ENCODE measurements at regions not wholly inside any gene's neighbourhood (a gene's known extent, or its start where the extent isn't known, plus 50 kb on each side); places are given as distances from the start of the nearest gene placed in this dataset.
"Not testable (repeated sequence)": the region's sequence is repeated elsewhere in the genome, so short reads cannot be mapped to it uniquely, and the experiment has no call there.

DNA sequence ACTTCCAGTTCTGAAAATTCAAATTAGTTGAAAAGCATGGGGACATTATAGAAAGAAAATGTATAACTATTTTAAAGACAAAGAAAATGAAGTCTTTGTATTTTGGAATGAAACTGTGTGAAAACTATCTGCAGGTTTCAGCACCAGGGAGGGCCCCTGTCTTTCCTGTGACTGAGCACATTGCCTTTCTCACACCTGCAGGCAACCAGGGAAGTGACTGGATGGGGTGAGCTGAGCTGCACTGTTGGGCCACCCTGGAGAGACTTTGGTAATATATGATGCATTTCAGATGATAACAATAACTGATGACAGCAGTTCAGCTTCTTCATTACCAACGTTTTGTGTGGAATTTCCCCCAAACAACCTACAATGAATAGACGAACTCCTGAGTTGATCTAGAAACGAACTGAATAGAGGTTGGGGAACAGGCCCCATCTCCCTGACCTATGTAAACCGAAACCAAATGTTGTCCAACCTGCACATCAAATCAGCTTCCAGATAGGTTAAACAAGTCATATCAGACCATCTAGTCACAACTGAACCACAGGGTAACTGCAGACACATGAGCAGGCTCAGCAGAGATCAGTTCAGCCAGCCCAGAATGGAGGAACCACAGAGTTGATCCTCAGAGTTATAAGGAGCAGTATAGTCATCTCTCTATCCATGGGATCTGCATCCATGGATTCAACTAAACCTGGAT is 1402.2 kb downstream of the RPIA start:
- not testable (repeated sequence) for DNase-seq

DNA sequence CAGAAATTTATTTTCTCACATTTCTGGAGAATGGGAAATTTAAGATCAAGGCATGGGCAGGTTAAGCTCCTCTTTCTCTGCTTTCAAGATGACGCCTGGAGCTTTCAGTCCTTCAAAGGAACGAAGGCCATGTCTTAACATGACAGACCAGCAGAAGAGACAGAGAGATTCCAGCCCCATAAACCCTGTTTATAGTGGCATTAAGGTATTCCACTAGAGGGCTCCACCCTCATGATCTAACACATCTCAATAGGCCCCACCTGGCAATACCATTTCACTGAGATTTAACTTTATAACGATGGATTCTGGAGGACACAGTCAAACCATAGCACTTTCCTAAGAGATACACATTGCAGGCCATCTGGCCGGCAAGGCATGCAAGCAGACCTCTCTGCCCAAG is 1406.1 kb downstream of the RPIA start:
- not testable (repeated sequence) for DNase-seq

DNA sequence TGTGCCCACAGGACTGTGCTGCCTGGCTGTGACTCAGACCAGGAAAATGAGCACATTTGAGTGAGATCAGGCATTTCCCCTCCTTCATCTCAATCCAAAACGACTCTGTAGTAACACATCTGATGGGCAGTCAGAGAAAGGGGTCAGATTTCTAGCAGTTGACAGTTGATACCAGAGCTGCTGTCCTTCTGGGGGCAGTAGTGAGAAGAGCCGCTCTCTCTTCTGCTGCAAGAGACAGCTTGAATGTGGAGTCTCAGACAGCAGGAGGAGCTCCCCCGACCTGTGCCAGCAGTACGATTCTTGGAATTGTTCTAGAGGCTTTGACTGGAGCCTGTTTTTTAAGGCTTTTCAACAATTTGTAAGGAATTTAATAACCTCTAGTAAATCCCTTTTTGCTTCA is 1413.7 kb downstream of the RPIA start:
- DNase-seq: not testable (repeated sequence)

DNA sequence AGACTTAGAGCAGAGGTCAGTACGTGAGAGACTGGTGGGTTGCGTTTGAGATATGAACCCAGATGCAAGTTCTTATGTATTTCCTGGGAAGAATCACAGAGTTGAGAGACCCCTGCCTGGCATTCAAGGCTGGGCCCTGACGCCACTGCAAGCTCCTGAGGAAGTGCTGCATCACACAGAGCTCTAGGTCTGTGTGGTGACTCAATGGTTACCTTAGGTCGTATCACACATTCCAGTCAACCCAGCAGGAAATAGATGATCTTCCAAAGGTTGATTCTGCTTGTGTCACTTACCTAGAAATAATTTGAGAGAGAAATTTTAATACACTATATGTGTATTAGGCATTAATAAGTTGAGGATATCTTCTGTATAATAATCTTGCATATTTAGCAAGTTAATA is 1431.9 kb downstream of the RPIA start:
- not testable (repeated sequence) for DNase-seq

DNA sequence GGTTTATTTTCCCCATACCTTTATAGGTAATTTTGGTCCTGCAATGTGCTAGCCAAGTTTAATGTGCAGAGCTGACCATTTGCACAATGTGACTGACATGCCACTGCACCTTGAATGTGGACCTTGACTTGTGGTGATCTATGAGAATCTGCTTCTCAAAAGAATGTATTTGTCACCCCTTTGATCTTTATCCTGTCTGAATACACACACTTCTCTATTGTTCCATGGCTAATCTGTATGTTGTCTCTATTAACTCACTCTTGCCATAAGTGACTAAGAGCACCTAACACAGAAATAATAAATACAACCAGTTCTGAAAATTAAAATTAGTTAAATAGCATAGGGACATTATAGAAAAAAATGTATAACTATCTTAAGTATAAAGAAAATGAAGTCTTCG is 1447.6 kb downstream of the RPIA start:
- not testable (repeated sequence) for DNase-seq

DNA sequence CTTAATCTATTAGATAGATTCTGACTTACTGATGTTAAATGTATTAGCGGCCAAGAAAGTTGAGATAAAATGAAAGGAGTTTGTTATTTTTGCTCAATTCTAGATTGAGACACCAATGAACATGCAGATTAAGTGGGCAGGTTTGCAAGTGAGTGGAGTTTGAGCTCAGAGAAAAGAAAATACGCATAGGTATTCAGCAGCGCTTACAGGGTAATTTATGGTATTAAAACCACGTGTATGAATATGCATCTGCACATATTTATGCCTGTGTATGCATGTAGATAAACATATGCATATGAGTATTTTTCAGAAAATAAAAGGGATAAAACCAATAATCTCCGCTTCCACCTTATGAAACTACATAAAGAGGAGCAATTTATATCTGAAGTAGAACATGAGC is 1450.1 kb downstream of the RPIA start:
- not testable (repeated sequence) for DNase-seq

DNA sequence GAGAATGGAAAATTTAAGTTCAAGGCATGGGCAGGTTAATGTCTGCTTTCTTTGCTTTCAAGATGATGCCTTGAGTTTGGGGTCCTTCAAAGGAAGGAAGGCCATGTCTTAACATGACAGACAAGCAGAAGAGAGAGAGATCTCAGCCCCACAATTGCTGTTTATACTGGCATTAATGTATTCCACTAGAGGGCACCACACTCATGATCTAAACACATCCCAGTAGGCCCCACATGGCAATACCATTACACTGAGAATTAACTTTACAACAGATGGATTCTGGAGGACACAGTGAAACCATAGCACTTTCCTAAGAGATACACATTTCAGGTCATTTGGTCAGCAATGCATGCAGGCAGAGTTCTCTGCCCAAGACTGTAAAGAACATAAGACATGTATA is 1460.3 kb downstream of the RPIA start:
- DNase-seq: not testable (repeated sequence)

DNA sequence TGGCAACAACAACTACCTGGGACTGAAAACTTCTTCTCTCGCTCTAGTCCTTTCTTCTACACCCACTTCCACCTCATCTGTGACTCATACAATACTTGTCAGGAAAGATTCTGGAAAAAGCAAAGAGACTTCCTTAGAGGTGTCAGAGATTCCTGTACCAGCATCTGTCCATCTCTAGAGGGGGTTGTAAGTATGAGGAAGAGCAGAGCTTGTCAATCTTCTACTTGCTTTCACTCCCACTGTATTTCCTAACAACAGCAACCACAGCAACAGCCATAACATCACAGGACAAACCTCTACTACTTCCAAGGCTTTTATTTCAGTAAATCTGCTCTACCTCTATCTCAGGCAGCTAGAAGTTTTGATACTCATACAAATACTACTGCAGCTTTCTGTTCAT is 1479.5 kb downstream of the RPIA start:
- DNase-seq: not testable (repeated sequence)

DNA sequence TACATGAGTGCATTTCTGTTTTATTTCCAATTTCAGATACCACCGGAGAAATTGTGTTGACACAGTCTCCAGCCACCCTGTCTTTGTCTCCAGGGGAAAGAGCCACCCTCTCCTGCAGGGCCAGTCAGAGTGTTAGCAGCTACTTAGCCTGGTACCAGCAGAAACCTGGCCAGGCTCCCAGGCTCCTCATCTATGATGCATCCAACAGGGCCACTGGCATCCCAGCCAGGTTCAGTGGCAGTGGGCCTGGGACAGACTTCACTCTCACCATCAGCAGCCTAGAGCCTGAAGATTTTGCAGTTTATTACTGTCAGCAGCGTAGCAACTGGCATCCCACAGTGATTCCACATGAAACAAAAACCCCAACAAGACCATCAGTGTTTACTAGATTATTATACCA is 1481.6 kb downstream of the RPIA start:
- not testable (repeated sequence) for DNase-seq

DNA sequence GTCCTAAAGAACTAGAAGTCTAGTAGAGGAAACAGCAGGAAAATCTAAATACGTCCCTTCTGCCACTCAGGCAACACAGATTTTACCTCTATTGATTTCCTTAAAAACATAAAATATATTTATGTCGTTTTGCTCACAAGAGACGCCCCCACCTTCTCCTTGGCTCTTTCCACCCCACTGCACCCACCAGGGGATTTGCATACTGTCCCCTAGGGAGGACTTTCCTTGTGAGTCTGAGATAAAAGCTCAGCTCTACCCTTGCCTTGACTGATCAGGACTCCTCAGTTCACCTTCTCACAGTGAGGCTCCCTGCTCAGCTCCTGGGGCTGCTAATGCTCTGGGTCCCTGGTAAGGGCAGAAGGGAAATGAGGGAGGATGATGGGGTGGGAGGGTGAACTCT is 1488.1 kb downstream of the RPIA start:
- DNase-seq: not testable (repeated sequence)

DNA sequence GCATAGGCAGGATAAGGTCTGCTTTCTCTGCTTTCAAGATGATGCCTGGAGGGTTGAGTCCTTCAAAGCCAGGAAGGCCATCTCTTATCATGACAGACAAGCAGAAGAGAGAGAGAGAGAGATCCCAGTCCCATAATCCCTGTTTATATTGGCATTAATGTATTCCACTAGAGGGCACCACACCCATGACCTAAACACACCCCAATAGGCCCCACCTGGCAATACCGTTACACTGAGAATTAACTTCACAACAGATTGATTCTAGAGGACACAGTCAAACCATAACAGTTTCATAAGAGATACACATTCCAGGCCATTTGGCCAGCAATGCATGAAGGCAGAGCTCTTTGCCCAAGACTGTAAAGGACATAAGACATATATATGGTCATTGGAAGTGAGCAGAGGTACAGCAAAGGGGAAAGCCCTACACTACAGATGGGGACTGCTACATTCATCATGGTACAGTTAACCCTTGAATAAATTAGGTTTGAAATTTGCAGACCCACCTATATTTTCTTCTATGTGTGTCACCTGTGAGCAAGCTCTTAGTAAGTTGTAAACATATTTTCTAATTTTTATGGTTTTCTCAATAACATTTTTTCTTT is 1516.1 kb downstream of the RPIA start:
- no peak for DNase-seq

DNA sequence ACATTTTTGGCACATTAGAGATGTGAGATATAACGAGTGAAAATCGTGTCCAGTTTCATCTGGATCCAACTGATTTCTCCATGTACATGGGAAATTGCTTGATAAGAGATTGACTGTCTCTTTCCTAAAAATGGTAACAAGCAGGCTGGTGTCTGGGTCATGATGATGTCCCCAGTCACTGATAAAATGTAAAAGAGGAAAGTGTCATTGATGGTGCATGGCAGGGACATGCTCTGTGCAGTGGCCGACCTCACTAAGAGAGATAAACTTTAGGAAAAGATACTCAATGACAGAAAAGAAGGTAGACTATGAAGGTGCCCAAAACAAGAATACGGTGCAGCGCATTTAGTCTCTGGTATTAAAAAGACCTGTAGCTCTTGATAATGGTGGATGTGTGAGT is 1517.5 kb downstream of the RPIA start:
- no peak for DNase-seq

DNA sequence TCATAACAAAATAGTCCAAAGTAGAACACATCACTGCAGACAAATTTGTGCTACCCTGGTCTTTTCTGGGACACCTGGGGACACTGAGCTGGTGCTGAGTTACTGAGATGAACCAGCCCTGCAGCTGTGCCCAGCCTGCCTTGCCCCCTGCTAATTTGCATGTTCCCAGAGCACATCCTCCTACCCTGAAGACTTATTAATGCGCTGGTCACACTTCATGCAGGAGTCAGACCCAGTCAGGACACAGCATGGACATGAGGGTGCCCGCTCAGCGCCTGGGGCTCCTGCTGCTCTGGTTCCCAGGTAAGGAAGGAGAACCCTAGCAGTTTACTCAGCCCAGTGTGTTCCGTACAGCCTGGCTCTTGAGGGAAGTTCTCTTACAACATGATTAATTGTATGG is 1518.3 kb downstream of the RPIA start:
- no peak for DNase-seq

DNA sequence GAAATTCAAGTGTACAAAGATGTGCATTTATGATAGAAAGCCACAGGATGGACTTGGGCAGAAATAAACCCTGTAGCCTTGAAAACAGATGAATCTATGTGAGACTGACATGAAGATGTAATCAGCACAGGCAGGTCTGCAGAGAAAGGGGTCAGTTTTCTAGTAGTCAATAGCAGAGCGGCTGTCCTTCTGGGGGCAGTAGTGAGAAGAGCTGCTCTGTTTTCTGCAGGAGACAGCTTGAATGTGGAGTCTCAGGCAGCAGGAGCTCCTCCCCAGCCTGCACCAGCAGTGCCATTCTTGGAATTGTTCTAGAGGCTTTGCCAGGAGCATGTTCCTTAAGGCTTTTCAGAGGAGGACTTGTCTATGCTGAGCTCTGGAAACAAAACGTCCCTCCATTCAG is 1524.4 kb downstream of the RPIA start:
- not testable (repeated sequence) for DNase-seq

DNA sequence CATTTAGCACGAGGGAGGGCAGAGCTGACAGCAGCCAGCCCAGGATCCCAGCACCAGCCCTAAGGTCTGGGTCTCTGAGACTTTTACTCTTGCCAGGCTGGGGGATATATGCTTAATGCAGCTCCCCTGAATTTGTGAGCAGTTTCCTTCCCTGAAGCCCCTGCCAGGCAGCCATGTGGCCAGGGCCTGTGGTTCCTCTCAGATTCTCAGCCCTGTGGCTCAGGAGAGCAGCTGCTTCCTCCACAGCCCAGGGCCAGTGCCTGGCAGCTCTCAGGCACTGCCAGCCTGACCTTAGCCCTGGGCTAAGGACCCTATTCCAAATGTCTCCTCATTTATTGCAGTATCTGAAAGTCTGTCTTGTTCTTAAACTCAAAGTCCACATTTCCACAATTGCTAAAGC is 1525.3 kb downstream of the RPIA start:
- DNase-seq: not testable (repeated sequence)

DNA sequence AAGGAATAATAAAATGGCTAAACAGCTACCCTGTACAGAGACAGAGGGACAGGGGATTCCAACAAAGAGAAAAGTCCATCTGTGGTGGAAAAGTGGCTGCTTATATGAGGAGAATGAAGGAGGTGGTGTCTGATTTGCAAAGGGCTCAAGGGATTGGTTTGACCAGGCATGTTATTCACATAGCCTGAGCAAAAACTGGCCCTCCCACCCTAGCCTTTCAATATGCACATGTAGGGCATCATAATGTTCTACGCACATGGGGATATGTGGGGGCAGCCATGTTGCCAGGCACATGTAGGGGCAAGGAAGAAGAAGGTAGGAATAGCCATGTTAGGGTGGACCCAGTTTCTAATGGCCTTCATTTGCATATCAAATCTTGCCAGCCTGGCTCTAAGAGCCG is 1527.1 kb downstream of the RPIA start:
- DNase-seq: not testable (repeated sequence)

DNA sequence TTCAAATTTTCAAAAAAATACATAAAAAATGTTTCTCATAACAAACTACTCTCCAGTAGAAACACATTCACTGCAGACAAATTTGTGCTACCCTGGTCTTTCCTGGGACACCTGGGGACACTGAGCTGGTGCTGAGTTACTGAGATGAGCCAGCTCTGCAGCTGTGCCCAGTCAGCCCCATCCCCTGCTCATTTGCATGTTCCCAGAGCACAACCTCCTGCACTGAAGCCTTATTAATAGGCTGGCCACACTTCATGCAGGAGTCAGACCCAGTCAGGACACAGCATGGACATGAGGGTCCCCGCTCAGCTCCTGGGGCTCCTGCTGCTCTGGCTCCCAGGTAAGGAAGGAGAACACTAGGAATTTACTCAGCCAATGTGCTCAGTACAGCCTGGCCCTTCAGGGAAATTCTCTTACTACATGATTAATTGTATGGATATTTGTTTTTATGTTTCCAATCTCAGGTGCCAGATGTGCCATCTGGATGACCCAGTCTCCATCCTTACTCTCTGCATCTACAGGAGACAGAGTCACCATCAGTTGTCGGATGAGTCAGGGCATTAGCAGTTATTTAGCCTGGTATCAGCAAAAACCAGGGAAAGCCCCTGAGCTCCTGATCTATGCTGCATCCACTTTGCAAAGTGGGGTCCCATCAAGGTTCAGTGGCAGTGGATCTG is 1529.3 kb downstream of the RPIA start:
- DNase-seq: not testable (repeated sequence)

DNA sequence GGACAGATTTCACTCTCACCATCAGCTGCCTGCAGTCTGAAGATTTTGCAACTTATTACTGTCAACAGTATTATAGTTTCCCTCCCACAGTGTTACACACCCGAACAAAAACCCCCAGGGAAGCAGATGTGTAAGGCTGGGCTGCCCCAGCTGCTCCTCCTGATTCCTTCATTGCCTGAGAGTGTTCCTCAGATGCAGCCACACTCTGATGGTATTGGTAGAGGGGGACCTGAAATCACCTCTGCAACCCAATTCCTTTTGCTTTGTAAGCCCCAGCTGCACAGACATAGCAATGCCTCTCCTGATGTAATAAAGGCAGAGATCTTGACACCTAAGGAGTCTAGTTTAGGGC is 1529.8 kb downstream of the RPIA start:
- DNase-seq: no peak

DNA sequence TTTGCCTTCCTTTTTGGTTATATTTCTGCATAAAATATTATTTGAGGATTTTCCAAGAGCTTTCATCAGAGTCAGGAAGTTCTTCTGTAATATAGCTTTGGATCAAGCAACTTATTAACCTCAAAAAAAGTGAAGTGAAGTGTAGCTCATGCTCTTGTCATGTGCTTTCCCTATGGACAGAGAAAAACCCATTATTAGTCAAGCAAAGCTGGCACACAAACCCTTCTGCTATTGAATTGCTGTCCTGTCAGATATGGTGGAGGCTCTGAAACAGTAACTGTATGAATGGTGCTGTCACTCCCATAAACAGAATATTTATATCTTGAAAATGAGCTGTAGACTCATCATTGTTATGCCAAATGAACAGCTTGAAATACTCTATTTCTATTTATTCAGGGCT is 1533.3 kb downstream of the RPIA start:
- DNase-seq: not testable (repeated sequence)

DNA sequence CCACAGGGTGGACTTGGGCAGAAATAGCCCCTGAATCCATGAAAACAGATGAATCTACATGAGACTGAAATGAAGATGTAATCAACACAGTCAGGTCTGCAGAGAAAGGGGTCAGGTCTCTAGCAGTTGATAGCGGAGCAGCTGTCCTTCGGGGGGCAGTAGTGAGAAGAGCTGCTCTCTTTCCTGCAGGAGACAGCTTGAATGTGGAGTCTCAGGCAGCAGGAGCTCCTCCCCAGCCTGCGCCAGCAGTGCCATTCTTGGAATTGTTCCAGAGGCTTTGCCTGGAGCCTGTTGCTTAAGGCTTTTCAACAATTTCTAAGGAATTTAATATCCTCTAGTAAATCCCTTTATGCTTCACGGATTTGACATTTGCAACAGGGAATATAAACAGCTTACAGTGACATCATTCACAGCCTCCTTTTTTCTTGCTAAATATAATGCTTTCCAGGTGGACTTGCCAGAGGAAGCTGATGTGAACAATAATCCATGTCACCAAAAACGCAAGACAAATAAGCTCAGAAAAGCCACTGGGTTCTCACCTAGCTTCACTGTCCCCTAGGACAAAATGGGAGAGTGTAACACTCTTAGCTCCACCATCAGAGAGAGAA is 1535.1 kb downstream of the RPIA start:
- not testable (repeated sequence) for DNase-seq

DNA sequence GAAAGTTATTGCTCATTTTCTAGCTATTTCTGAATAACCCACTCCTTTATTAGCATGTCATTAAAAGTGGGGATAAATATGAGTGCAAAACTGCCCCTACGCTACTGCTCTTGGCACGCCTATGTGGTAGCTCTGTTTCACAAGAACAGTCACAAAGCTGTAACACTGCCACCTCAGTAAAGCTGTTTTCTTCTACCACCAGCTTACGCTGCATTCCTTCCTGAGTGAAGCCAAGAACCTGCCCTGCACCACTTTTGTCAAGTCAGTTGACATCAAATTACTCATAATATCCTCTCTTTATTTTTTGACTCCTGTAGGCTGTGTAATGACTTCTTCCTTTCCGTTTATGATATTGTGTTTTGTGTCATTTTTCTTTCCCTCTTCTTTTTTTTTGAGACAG is 1539.7 kb downstream of the RPIA start:
- DNase-seq: not testable (repeated sequence)

DNA sequence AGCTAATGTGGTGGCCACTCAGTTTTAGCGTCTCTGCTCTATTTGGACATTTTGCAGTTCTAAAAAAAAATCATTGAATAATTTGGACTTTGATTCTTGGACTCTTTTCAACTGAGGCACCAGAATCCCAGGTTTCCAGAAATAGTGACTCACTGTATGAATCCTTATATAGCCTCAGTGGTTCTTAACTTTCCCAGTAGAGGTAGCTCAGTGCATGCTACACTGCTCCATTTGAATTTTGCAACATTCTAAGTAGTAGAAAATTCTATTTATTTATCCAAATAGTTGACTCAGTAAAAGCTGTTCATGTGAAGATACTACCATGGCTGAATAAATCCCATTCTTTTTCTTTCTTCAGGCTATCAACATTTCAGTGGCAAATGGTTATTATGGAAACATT is 1544.0 kb downstream of the RPIA start:
- DNase-seq: not testable (repeated sequence)

DNA sequence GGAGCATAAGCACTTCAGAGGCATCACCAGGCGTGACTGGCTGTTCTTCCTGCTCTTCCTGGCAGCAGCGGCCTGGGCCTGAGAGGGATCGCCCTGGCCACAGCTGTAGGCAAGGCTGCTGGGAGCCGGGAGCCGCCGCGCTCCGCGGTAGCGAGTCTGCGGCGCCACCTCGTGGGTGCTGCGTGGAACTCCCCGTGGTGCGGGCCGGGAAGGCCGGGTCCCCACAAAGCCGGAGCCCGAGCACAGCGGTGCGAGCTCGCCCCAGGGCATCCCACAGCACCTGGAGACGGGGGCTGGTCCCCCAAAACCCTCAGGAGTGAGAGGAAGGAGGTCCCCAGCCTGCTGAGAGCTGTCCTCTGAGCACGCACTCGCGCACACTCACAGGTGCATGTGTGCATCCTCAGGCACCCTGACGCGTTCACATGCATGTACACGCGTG is 1546.5 kb downstream of the RPIA start:
- not testable (repeated sequence) for DNase-seq

Measured in NCI-H1694 (cell line).